Sigmoid colon (tissue), 6 donors: ENCODE measurements at regions not wholly inside any gene's neighbourhood (a gene's known extent, or its start where the extent isn't known, plus 50 kb on each side); places are given as distances from the start of the nearest gene placed in this dataset.

Experiments
- DNase-seq: peaks from one replicate; pipeline ENCODE4 v3.0.0-alpha.2; 2019
- H3K27ac ChIP-seq, 4 donors: fragments of 200-600 bp; sonication (generic); one replicate each; pipeline ENCODE4 v1.5.1; 2016 to 2019; ENCODE audit warnings: mild to moderate bottlenecking in 1 of 4
- H3K27me3 ChIP-seq, 3 donors: fragments of 200-600 bp; sonication (generic); one replicate each; pipeline ENCODE4 v1.5.1; 2019; ENCODE audit warnings: mild to moderate bottlenecking in 1 of 3
- H3K36me3 ChIP-seq, 4 donors: fragments of 200-600 bp; sonication (generic); one replicate each; pipeline ENCODE4 v1.5.1; 2016 to 2019
- H3K4me1 ChIP-seq, 4 donors: fragments of 200-600 bp; sonication (generic); one replicate each; pipeline ENCODE4 v1.5.1; 2017 to 2019
- H3K4me3 ChIP-seq, 4 donors: fragments of 200-600 bp; sonication (generic); one replicate each; pipeline ENCODE4 v1.5.1; 2017 to 2019; ENCODE audit warnings: mild to moderate bottlenecking in 2 of 4, moderate library complexity in 1 of 4
- H3K9me3 ChIP-seq, 4 donors: fragments of 200-600 bp in 3 of 4; sonication (generic) in 3 of 4; one replicate each; pipeline versions ENCODE4 v1.5.1 to v1.6.1; 2013 to 2019
- EP300 ChIP-seq, 4 donors: sonication (generic); formaldehyde crosslinking; IDR thresholded peaks; one replicate each; pipeline ENCODE4 v1.6.1; 2017; ENCODE audit warnings: antibody characterized with exemption in 4 of 4
- POLR2A ChIP-seq, 2 donors: fragments of 450-650 bp; IDR thresholded peaks; one replicate each; pipeline ENCODE4 v1.6.1; 2016; ENCODE audit warnings: antibody characterized with exemption in 2 of 2, mild to moderate bottlenecking in 2 of 2, moderate library complexity in 2 of 2
- POLR2AphosphoS5 ChIP-seq, 4 donors: sonication (generic); formaldehyde crosslinking; IDR thresholded peaks; one replicate each; pipeline ENCODE4 v1.6.1; 2017; ENCODE audit warnings: antibody characterized with exemption in 4 of 4
- WGBS, 2 donors: extraction: QIAGEN DNeasy Blood & Tissue Kit; methylation state at CpG; one replicate each; pipeline ENCODE4 v1.1.7; 2013; 5-methylcytosine and 5-hydroxymethylcytosine counted together
- intact Hi-C: fragments of 100-400 bp; cut with DNase I; formaldehyde crosslinking; loops from one replicate; pipeline ENCODE4 v1.15.1; 2023
- TF ChIP-seq, protein P1 (sequence below), 4 experiments: fragments of 450-650 bp in 3 of 4; fragments of 200-600 bp in 1 of 4; IDR thresholded peaks; one replicate each; pipeline ENCODE4 v1.5.1; 2016 to 2019; ENCODE audit warnings: antibody characterized with exemption in 4 of 4, mild to moderate bottlenecking in 3 of 4, moderate library complexity in 2 of 4
- donor health status: healthy with polysubstance abuse.
- donor health status: healthy.

DNA sequence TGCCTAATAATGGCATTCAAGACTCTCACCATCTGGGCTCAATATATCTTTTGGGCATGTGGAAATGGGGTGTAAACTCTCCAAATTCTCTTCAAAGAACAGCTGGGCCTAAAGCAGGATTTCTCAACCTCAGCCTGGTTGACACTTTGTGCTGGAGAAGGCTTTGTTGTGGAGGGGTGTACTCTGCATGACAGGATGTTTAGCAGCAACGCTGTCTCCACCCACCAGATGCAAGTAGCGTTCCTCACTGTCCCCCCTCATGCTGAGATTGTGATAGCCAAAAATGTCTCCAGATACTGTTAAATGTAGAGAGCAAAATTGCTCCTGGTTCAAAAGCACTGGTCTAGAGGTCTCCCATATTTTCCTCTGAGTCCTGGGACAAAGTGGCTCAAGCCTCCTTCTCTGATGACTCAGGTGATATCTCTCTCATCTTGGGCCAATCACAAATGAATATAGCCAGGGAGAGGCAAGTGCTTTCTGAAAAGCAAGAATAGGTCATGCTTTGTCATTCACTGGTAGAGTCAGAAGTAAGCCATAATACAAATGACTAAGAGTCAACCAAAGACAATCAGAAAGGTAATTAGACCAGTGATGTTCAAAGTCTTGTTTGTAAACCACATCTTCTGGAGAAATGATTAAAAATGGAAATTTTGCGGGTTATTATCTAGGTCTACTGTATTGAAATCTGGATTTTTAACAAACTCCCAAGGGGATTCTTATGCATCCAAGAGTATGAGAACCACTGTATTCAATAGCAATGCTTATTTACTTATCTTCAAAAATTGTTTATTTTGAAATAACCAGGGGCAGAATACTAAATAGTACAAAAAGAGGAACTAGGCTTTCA, 330.8 kb downstream of the PTEN start:
- Histone ChIP-seq H3K27me3 (no peaks in the 10 kb centered on the region), H3K36me3 (no peaks in the 10 kb centered on the region), H3K4me3 (no peak overlapping the region), H3K27ac (no peak overlapping the region), H3K9me3 (no peaks in the 10 kb centered on the region), H3K4me1 (no peaks in the 10 kb centered on the region)
- WGBS, 2 donors = 68 to 93% methylated on average over 3 of the region's 3 CpGs
- intact Hi-C loops = no loop called here
- TF ChIP-seq, protein P1, sequence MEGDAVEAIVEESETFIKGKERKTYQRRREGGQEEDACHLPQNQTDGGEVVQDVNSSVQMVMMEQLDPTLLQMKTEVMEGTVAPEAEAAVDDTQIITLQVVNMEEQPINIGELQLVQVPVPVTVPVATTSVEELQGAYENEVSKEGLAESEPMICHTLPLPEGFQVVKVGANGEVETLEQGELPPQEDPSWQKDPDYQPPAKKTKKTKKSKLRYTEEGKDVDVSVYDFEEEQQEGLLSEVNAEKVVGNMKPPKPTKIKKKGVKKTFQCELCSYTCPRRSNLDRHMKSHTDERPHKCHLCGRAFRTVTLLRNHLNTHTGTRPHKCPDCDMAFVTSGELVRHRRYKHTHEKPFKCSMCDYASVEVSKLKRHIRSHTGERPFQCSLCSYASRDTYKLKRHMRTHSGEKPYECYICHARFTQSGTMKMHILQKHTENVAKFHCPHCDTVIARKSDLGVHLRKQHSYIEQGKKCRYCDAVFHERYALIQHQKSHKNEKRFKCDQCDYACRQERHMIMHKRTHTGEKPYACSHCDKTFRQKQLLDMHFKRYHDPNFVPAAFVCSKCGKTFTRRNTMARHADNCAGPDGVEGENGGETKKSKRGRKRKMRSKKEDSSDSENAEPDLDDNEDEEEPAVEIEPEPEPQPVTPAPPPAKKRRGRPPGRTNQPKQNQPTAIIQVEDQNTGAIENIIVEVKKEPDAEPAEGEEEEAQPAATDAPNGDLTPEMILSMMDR (IDR thresholded peaks at IDR 0.05) = no peak
- no peak for TF ChIP-seq POLR2A (IDR thresholded peaks at IDR 0.05)
- no peak for TF ChIP-seq EP300 (IDR thresholded peaks at IDR 0.05)
- no peak for TF ChIP-seq POLR2AphosphoS5 (IDR thresholded peaks at IDR 0.05)
- no peak for DNase-seq

DNA sequence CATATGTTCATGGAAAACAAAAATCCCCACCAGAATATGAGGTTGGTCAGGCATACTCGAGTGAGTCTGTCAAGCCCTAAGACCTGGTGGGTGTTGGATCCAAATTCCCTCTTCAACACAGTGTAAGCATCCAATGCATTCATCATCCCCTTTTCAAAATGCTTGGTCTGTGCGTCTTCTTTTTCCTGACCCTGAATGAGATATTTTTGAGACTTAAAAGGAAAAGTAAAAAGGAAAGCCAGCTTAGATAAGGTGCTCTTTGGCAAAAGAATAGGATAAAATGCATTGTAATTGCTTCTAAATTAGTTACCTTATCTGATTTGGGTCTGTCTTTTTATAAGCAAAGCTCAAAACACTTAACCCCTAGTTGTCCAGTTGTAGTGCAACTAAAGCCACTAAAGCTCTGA, 331.5 kb downstream of the PTEN start:
- Histone ChIP-seq H3K4me3 (no peak overlapping the region), H3K27ac (no peak overlapping the region), H3K4me1 (no peaks in the 10 kb centered on the region), H3K9me3 (no peaks in the 10 kb centered on the region), H3K27me3 (no peaks in the 10 kb centered on the region), H3K36me3 (no peaks in the 10 kb centered on the region)
- no peak for DNase-seq
- TF ChIP-seq POLR2AphosphoS5 (IDR thresholded peaks at IDR 0.05) (no peak), POLR2A (IDR thresholded peaks at IDR 0.05) (no peak), EP300 (IDR thresholded peaks at IDR 0.05) (no peak)
- TF ChIP-seq, protein P1 (IDR thresholded peaks at IDR 0.05) = no peak
- intact Hi-C loops = no loop called here
- WGBS, 2 donors = 37 to 57% methylated on average over 2 of the region's 2 CpGs

DNA sequence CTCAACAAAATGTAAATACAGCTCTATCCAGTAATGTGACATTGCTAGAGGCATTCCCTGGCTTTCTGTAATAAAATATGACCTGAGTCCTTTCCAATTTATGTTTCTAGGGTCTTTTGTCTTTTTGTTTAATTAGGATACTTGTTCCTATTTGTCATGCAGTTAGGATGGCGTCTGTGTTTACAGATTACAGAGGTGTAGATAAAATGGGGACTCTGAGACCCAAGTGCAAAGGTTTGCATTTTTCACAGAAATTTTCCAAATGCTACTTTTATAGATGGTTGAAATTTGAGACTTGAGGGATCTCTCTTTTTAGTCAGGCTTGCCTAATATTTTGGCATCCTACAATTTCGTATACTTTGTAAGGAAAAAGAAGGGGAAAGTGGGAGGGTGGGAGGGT, 332.4 kb downstream of the PTEN start:
- Histone ChIP-seq H3K27ac (no peak overlapping the region), H3K27me3 (no peaks in the 10 kb centered on the region), H3K36me3 (no peaks in the 10 kb centered on the region), H3K9me3 (no peaks in the 10 kb centered on the region), H3K4me1 (no peaks in the 10 kb centered on the region), H3K4me3 (no peak overlapping the region)
- DNase-seq = no peak
- intact Hi-C loops = no loop called here
- TF ChIP-seq POLR2AphosphoS5 (IDR thresholded peaks at IDR 0.05) (no peak), POLR2A (IDR thresholded peaks at IDR 0.05) (no peak), EP300 (IDR thresholded peaks at IDR 0.05) (no peak)
- TF ChIP-seq, protein P1 (IDR thresholded peaks at IDR 0.05) = no peak
- WGBS, 2 donors = 72 to 83% methylated on average over 2 of the region's 2 CpGs

DNA sequence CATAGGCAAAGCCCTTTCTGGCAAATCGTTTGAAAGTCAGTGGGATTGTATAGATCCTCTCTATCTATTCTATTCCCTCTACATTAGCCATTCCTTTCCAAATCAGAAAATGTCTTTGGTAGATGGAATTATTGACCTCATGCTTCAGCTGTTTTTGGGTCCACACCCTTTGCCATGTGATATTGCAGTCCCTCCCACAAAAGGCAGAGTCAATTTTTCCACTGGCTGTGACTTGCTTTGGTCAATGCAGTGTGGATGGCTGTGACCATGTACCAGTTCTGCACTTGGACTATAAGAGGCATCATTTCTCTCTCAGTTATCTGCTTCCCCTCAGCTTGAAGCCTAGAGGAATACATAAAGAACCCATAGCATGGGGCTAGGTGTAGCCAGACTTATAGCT, 332.9 kb downstream of the PTEN start:
- Histone ChIP-seq H3K4me3 (no peak overlapping the region), H3K36me3 (no peaks in the 10 kb centered on the region), H3K27me3 (no peaks in the 10 kb centered on the region), H3K27ac (no peak overlapping the region), H3K4me1 (no peaks in the 10 kb centered on the region), H3K9me3 (no peaks in the 10 kb centered on the region)
- no peak for DNase-seq
- intact Hi-C loops = no loop called here
- 68 to 73% methylated on average over 1 of the region's 1 CpG for WGBS, 2 donors
- TF ChIP-seq, protein P1 (IDR thresholded peaks at IDR 0.05) = no peak
- TF ChIP-seq EP300 (IDR thresholded peaks at IDR 0.05) (no peak), POLR2AphosphoS5 (IDR thresholded peaks at IDR 0.05) (no peak), POLR2A (IDR thresholded peaks at IDR 0.05) (no peak)
